Mononuclear cell (primary cell): ENCODE measurements at regions not wholly inside any gene's neighbourhood (a gene's known extent, or its start where the extent isn't known, plus 50 kb on each side); places are given as distances from the start of the nearest gene placed in this dataset.

Experiments
- H3K27me3 ChIP-seq: 2 replicates; pipeline ENCODE4 v1.6.0; 2011; ENCODE audit warnings: low read length, control low read depth; ENCODE audit not compliant: insufficient read depth
- H3K4me1 ChIP-seq: 2 replicates; pipeline ENCODE4 v1.5.1; 2011; ENCODE audit warnings: mild to moderate bottlenecking, low read length, control low read depth; ENCODE audit not compliant: insufficient read depth
- H3K4me3 ChIP-seq: 2 replicates; pipeline ENCODE4 v1.5.1; 2011; ENCODE audit warnings: mild to moderate bottlenecking, low read length, moderate library complexity
- H3K9me3 ChIP-seq: 2 replicates; pipeline ENCODE4 v1.5.1; 2011; ENCODE audit warnings: low read depth, mild to moderate bottlenecking, control low read depth, low read length

- Histone ChIP-seq H3K4me1 (no peaks in the 10 kb centered on the region), H3K9me3 (no peaks in the 10 kb centered on the region), H3K27me3 (no peaks in the 10 kb centered on the region), H3K4me3 (no peak overlapping the region)
Measured at GRCh38 chr4:141571793-141572192, 64.6 kb upstream of the IL15 start.

DNA sequence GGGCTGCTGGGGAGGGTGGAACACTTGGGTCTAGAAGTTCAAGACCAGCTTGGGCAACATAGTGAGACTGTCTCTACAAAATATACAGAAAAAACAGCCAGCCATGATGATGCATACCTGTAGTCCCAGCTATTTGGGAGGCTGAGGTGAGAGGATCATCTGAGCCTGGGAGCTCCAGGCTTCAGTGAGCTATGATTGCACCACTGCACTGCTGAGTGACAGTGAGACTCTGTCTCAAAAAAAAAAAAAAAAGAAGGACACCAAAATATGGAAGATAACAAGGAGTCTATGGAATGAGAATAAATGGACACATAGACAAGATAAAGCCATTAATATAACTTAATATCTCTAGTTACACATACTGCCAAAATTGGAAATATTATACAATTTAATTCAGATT lies 62.7 kb upstream of the IL15 start:
- no peaks in the 10 kb centered on the region for H3K4me1 ChIP-seq
- H3K4me3 ChIP-seq = no peak overlapping the region
- no peaks in the 10 kb centered on the region for H3K27me3 ChIP-seq
- H3K9me3 ChIP-seq = no peaks in the 10 kb centered on the region

DNA sequence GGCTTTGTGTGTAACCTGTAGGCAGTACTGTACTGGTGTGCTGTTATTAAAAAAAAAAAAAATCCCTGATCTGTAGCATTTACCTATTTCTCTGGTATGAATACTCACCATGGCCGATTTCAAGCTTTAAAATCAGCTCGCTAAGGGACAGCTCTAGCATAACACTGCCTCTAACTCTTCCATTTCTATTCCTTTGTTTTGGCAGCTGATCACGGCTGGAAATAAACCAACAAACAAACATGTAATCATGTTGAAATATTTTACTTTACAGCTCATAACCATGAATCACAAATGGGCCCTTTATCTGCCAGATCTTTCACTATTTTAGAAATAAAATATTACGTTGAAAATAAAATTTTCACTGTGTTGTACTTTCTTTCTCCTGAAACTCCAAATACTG lies 60.5 kb upstream of the IL15 start:
- H3K27me3 ChIP-seq = no peaks in the 10 kb centered on the region
- no peaks in the 10 kb centered on the region for H3K4me1 ChIP-seq
- H3K9me3 ChIP-seq = no peaks in the 10 kb centered on the region
- no peak overlapping the region for H3K4me3 ChIP-seq

DNA sequence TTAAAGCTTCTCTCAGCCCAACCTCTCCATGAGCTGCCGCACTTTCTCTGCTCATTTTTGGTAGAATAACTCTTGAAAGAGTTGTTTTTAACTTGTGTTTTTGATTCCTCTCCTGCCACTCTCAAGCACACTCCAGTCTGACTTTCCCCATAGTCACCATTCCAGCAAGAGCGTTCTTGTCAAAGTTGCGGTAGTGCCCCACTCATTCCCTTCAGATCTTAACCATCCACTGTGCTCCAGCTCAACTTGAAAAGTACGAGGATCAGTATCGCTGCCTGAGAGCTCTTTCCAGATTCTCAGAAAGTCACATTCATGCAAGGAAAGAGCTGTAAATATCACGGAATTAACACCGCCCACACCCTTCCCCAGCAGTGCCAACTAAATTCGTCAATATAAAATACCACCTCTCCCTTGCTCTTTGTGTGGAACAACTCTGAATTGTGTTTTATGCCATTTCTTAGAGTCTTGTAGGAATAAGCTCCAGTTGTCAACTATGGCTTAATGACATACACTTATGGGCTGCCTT lies 59.7 kb upstream of the IL15 start:
- H3K27me3 ChIP-seq = no peaks in the 10 kb centered on the region
- H3K4me3 ChIP-seq = no peak overlapping the region
- H3K9me3 ChIP-seq = no peaks in the 10 kb centered on the region
- H3K4me1 ChIP-seq = no peaks in the 10 kb centered on the region

- H3K4me1 ChIP-seq = no peaks in the 10 kb centered on the region
Measured at GRCh38 chr4:141578451-141578850, 57.9 kb upstream of the IL15 start.

DNA sequence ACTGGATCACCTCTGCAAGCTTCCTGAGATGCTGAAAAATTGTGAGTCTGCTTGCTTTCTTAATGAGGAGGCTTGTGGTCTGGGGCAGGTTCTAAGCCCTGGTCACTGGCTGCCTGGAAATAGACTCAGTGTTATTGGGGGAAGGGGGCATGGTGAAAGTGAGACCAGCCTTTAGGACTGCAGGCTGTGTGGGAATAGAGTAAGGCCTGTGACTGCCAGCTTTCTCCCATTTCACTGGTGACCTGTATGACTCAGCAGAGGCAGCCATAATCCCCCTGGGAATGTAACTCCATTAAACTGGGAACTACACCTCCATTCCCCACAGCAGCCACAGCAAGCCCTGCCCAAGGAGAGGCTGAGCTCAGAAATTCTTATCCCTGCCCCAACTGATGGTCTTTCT lies 55.9 kb upstream of the IL15 start:
- H3K4me3 ChIP-seq = no peak overlapping the region
- H3K9me3 ChIP-seq = no peaks in the 10 kb centered on the region
- no peaks in the 10 kb centered on the region for H3K4me1 ChIP-seq
- no peaks in the 10 kb centered on the region for H3K27me3 ChIP-seq

More at GRCh38 chr4:141578451-141578850, 57.9 kb upstream of the IL15 start:
- no peaks in the 10 kb centered on the region for H3K27me3 ChIP-seq
- H3K4me3 ChIP-seq = no peak overlapping the region
- H3K9me3 ChIP-seq = no peaks in the 10 kb centered on the region
